ENCODE measurements at regions not wholly inside any gene's neighbourhood (a gene's known extent, or its start where the extent isn't known, plus 50 kb on each side); places are given as distances from the start of the nearest gene placed in this dataset.
A peak's percentile ranks its signal among the peaks of the same experiment; 100 is the strongest.

DNA sequence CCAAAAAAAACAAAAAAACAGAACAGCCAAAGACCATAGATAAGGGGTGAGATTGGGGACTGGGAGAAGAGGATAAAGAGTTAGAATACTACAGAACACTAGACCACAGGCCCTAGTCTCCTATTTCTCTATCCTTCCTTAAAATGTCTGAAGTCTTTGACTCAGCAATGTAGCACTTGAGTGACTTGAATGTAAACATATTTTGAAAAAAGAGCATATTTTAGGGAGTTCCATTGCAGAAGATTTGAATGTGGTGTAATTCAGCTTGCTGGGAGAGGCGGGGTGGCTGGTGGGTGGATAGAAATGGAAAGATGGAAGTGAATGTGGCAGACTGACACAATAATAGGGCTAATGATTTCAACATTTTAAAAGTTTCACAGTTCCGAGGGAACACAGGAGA lies 144.9 kb downstream of the CHIC2 start:
- no peak for DNase-seq
- no CpG with 5 or more reads among the region's 2 CpGs for WGBS (ENCODE audit: extremely low coverage, insufficient coverage, low lambda C conversion rate)
- H3K27ac ChIP-seq (ENCODE audit: low read depth, low read length) = peak overlapping the region; percentile 83

DNA sequence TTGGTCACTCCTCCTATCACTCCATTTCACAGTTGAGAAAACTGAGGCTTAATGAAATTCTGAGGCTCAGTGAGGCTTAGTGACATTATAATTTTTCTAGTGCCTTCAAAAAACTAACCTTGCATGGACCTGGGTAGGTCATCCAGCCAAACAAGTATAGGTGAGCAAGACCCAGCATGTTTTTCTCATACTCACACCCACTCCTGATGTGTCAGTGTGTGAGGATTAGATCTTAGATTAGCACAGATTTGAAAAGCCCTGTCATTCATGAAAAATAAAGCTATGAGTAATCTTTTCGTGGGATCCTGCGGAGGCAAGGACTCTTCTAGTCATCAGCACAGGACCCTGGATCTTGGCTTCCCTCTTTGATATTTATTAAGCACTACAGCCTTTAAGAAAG lies 146.7 kb downstream of the CHIC2 start:
- Histone ChIP-seq H3K4me3 (ENCODE audit: low read length) (no peak overlapping the region), H2BK5ac (ENCODE audit: low read length) (no peak overlapping the region), H3K56ac (ENCODE audit: low read length) (no peak overlapping the region), H3K9ac (ENCODE audit: low read length) (no peak overlapping the region), H3K4ac (ENCODE audit: low read depth, low read length) (no peak overlapping the region), H3K18ac (ENCODE audit: low read length) (no peak overlapping the region), H2BK120ac (ENCODE audit: low read depth, low read length) (no peak overlapping the region), H3K23ac (ENCODE audit: low read length) (no peak overlapping the region), H3K4me1 (ENCODE audit: control insufficient read depth, low read depth, low read length) (peaks cover 8% of the 10 kb centered on the region), H4K5ac (ENCODE audit: low read length) (no peak overlapping the region), H2BK15ac (replicated peaks; ENCODE audit: low read depth) (no peak overlapping the region), H2AK5ac (ENCODE audit: low read length) (no peak overlapping the region), H3K27ac (ENCODE audit: low read depth, low read length) (no peak overlapping the region), H3K79me1 (ENCODE audit: low read length) (no peaks in the 10 kb centered on the region), H3K79me2 (ENCODE audit: control insufficient read depth, insufficient read depth, low read length) (no peaks in the 10 kb centered on the region), H3K27me3 (ENCODE audit: insufficient read depth, low read length, poor library complexity) (no peaks in the 10 kb centered on the region), H3K4me2 (ENCODE audit: low read length) (no peak overlapping the region), H4K8ac (ENCODE audit: low read depth, low read length) (no peak overlapping the region), H3K36me3 (ENCODE audit: control insufficient read depth, insufficient read depth, low read length) (no peaks in the 10 kb centered on the region)
- no CpG with 5 or more reads among the region's 2 CpGs for WGBS (ENCODE audit: extremely low coverage, insufficient coverage, low lambda C conversion rate)
- DNase-seq = no peak

More for the DNA sequence above, 144.9 kb downstream of the CHIC2 start:
- H3K18ac ChIP-seq (ENCODE audit: low read length) = no peak overlapping the region
- no peak overlapping the region for H3K4me3 ChIP-seq (ENCODE audit: low read length)
- no peak overlapping the region for H4K8ac ChIP-seq (ENCODE audit: low read depth, low read length)
- H3K4ac ChIP-seq (ENCODE audit: low read depth, low read length) = no peak overlapping the region
- no peaks in the 10 kb centered on the region for H3K27me3 ChIP-seq (ENCODE audit: insufficient read depth, low read length, poor library complexity)
- no peak overlapping the region for H2AK5ac ChIP-seq (ENCODE audit: low read length)
- H3K4me2 ChIP-seq (ENCODE audit: low read length) = no peak overlapping the region
- no peaks in the 10 kb centered on the region for H3K79me1 ChIP-seq (ENCODE audit: low read length)
- no peak overlapping the region for H4K5ac ChIP-seq (ENCODE audit: low read length)
- no peaks in the 10 kb centered on the region for H3K36me3 ChIP-seq (ENCODE audit: control insufficient read depth, insufficient read depth, low read length)
- H3K23ac ChIP-seq (ENCODE audit: low read length) = no peak overlapping the region
- H2BK120ac ChIP-seq (ENCODE audit: low read depth, low read length) = no peak overlapping the region
- H2BK5ac ChIP-seq (ENCODE audit: low read length) = no peak overlapping the region
- H3K56ac ChIP-seq (ENCODE audit: low read length) = no peak overlapping the region
- no peaks in the 10 kb centered on the region for H3K79me2 ChIP-seq (ENCODE audit: control insufficient read depth, insufficient read depth, low read length)
- no peak overlapping the region for H3K9ac ChIP-seq (ENCODE audit: low read length)
- H2BK15ac ChIP-seq (replicated peaks; ENCODE audit: low read depth) = no peak overlapping the region
- peaks cover 8% of the 10 kb centered on the region for H3K4me1 ChIP-seq (ENCODE audit: control insufficient read depth, low read depth, low read length)

- no peak overlapping the region for H3K4me2 ChIP-seq (ENCODE audit: low read length)
- H3K27me3 ChIP-seq (ENCODE audit: insufficient read depth, low read length, poor library complexity) = no peaks in the 10 kb centered on the region
- H2AK5ac ChIP-seq (ENCODE audit: low read length) = peak overlapping the region; percentile 4
- no peak overlapping the region for H3K56ac ChIP-seq (ENCODE audit: low read length)
- H3K27ac ChIP-seq (ENCODE audit: low read depth, low read length) = no peak overlapping the region
- H3K36me3 ChIP-seq (ENCODE audit: control insufficient read depth, insufficient read depth, low read length) = no peaks in the 10 kb centered on the region
- no peak overlapping the region for H4K5ac ChIP-seq (ENCODE audit: low read length)
- no peaks in the 10 kb centered on the region for H3K79me2 ChIP-seq (ENCODE audit: control insufficient read depth, insufficient read depth, low read length)
- H3K18ac ChIP-seq (ENCODE audit: low read length) = no peak overlapping the region
- no peak overlapping the region for H2BK120ac ChIP-seq (ENCODE audit: low read depth, low read length)
- H3K23ac ChIP-seq (ENCODE audit: low read length) = no peak overlapping the region
- H3K4me3 ChIP-seq (ENCODE audit: low read length) = no peak overlapping the region
- peaks cover 5% of the 10 kb centered on the region for H3K4me1 ChIP-seq (ENCODE audit: control insufficient read depth, low read depth, low read length)
- DNase-seq = no peak
- H3K79me1 ChIP-seq (ENCODE audit: low read length) = no peaks in the 10 kb centered on the region
- H2BK5ac ChIP-seq (ENCODE audit: low read length) = no peak overlapping the region
- no peak overlapping the region for H3K9ac ChIP-seq (ENCODE audit: low read length)
- no peak overlapping the region for H4K8ac ChIP-seq (ENCODE audit: low read depth, low read length)
- no peak overlapping the region for H2BK15ac ChIP-seq (replicated peaks; ENCODE audit: low read depth)
- H3K4ac ChIP-seq (ENCODE audit: low read depth, low read length) = no peak overlapping the region
Measured at GRCh38 chr4:53916431-53916889, 147.9 kb downstream of the CHIC2 start.

DNA sequence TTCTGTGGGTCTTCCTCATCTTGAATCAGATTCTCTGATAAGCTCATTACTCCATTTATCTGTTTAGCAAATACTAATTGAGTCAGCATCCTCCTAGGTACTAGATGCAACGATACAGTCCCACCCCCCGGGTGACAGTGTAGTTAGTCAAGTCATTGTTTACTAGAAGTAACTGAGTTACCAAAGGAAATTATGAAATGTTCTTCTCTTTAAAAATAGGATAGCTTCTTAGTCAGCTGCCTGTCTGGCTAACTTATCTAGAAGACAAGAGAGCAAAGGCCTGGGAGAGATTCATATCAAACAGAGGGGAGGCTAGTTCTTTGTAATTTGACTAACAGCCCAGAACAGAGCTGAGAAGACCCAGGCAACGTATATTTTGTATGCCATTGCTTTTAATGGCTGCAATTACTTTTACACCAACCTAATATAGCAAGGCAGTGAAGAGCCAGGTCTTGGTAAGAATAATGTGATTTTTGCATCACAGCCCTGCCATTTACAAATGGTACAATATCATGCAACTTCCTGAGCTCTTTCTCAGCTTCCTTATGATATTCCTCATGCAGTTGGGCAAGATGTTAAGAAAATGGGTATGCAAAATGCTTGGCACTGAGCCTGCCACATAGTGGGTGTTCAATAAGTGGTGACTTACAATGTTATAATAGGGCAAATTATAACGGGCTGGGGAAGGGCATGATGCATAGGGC lies 149.9 kb downstream of the CHIC2 start:
- no peaks in the 10 kb centered on the region for H3K36me3 ChIP-seq (ENCODE audit: control insufficient read depth, insufficient read depth, low read length)
- H3K27me3 ChIP-seq (ENCODE audit: insufficient read depth, low read length, poor library complexity) = no peaks in the 10 kb centered on the region
- H3K4ac ChIP-seq (ENCODE audit: low read depth, low read length) = no peak overlapping the region
- no CpG with 5 or more reads among the region's 4 CpGs for WGBS (ENCODE audit: extremely low coverage, insufficient coverage, low lambda C conversion rate)
- H3K4me3 ChIP-seq (ENCODE audit: low read length) = no peak overlapping the region
- no peak overlapping the region for H3K9ac ChIP-seq (ENCODE audit: low read length)
- DNase-seq = no peak
- peaks cover 3% of the 10 kb centered on the region for H3K4me1 ChIP-seq (ENCODE audit: control insufficient read depth, low read depth, low read length)
- no peak overlapping the region for H2BK120ac ChIP-seq (ENCODE audit: low read depth, low read length)
- peak overlapping the region; percentile 62 for H4K5ac ChIP-seq (ENCODE audit: low read length)
- H2AK5ac ChIP-seq (ENCODE audit: low read length) = no peak overlapping the region
- no peak overlapping the region for H3K23ac ChIP-seq (ENCODE audit: low read length)
- no peak overlapping the region for H4K8ac ChIP-seq (ENCODE audit: low read depth, low read length)
- no peaks in the 10 kb centered on the region for H3K79me2 ChIP-seq (ENCODE audit: control insufficient read depth, insufficient read depth, low read length)
- H2BK5ac ChIP-seq (ENCODE audit: low read length) = peak overlapping the region; percentile 74
- peak overlapping the region; percentile 36 for H3K27ac ChIP-seq (ENCODE audit: low read depth, low read length)
- no peaks in the 10 kb centered on the region for H3K79me1 ChIP-seq (ENCODE audit: low read length)
- peak overlapping the region; percentile 20 for H3K56ac ChIP-seq (ENCODE audit: low read length)
- H3K18ac ChIP-seq (ENCODE audit: low read length) = no peak overlapping the region
- H2BK15ac ChIP-seq (replicated peaks; ENCODE audit: low read depth) = no peak overlapping the region
- H3K4me2 ChIP-seq (ENCODE audit: low read length) = no peak overlapping the region

- no peak overlapping the region for H3K23ac ChIP-seq (ENCODE audit: low read length)
- no peaks in the 10 kb centered on the region for H3K79me2 ChIP-seq (ENCODE audit: control insufficient read depth, insufficient read depth, low read length)
- peaks cover 3% of the 10 kb centered on the region for H3K4me1 ChIP-seq (ENCODE audit: control insufficient read depth, low read depth, low read length)
- H3K79me1 ChIP-seq (ENCODE audit: low read length) = no peaks in the 10 kb centered on the region
- no CpG with 5 or more reads among the region's 3 CpGs for WGBS (ENCODE audit: extremely low coverage, insufficient coverage, low lambda C conversion rate)
- no peak overlapping the region for H2BK15ac ChIP-seq (replicated peaks; ENCODE audit: low read depth)
- H4K5ac ChIP-seq (ENCODE audit: low read length) = no peak overlapping the region
- H2BK120ac ChIP-seq (ENCODE audit: low read depth, low read length) = no peak overlapping the region
- no peak for DNase-seq
- no peak overlapping the region for H3K4ac ChIP-seq (ENCODE audit: low read depth, low read length)
- H4K8ac ChIP-seq (ENCODE audit: low read depth, low read length) = no peak overlapping the region
- no peak overlapping the region for H3K4me3 ChIP-seq (ENCODE audit: low read length)
- H3K36me3 ChIP-seq (ENCODE audit: control insufficient read depth, insufficient read depth, low read length) = no peaks in the 10 kb centered on the region
- H2AK5ac ChIP-seq (ENCODE audit: low read length) = no peak overlapping the region
- no peak overlapping the region for H3K27ac ChIP-seq (ENCODE audit: low read depth, low read length)
- no peaks in the 10 kb centered on the region for H3K27me3 ChIP-seq (ENCODE audit: insufficient read depth, low read length, poor library complexity)
- H3K56ac ChIP-seq (ENCODE audit: low read length) = no peak overlapping the region
- no peak overlapping the region for H3K9ac ChIP-seq (ENCODE audit: low read length)
- no peak overlapping the region for H3K4me2 ChIP-seq (ENCODE audit: low read length)
- no peak overlapping the region for H2BK5ac ChIP-seq (ENCODE audit: low read length)
- no peak overlapping the region for H3K18ac ChIP-seq (ENCODE audit: low read length)
Measured at GRCh38 chr4:53913771-53914170, 150.6 kb downstream of the CHIC2 start.
